Subcutaneous abdominal adipose tissue (tissue), 5 donors: ENCODE measurements at regions not wholly inside any gene's neighbourhood (a gene's known extent, or its start where the extent isn't known, plus 50 kb on each side); places are given as distances from the start of the nearest gene placed in this dataset.

Source experiments
- H3K27ac ChIP-seq: one replicate; pipeline ENCODE4 v1.7.0; 2013; ENCODE audit warnings: low read depth, mild to moderate bottlenecking, inconsistent platforms, low read length, moderate library complexity
- H3K27me3 ChIP-seq, 5 donors: one replicate each; pipeline ENCODE4 v1.7.0; 2013; ENCODE audit warnings: low read length in 5 of 5, inconsistent platforms in 1 of 5; ENCODE audit not compliant: control insufficient read depth in 5 of 5, insufficient read depth in 4 of 5
- H3K36me3 ChIP-seq, 5 donors: one replicate each; pipeline ENCODE4 v1.7.0; 2013; ENCODE audit warnings: low read length in 5 of 5; ENCODE audit not compliant: control insufficient read depth in 5 of 5, insufficient read depth in 5 of 5
- H3K4me1 ChIP-seq, 5 donors: one replicate each; pipeline ENCODE4 v1.7.0; 2013; ENCODE audit warnings: low read length in 5 of 5, mild to moderate bottlenecking in 3 of 5, moderate library complexity in 1 of 5; ENCODE audit not compliant: control insufficient read depth in 5 of 5, insufficient read depth in 5 of 5
- H3K4me3 ChIP-seq, 5 donors: one replicate each; pipeline ENCODE4 v1.7.0; 2013; ENCODE audit warnings: low read length in 5 of 5, low read depth in 1 of 5
- H3K9ac ChIP-seq, 5 donors: one replicate each; pipeline ENCODE4 v1.7.0; 2013; ENCODE audit warnings: low read length in 5 of 5, mild to moderate bottlenecking in 4 of 5, moderate library complexity in 3 of 5
- H3K9me3 ChIP-seq, 5 donors: one replicate each; pipeline ENCODE4 v1.7.0; 2013; ENCODE audit warnings: low read length in 5 of 5; ENCODE audit not compliant: control insufficient read depth in 5 of 5
- donor health status: healthy.
- donor health status: healthy.
- donor health status: healthy.
- donor health status: healthy.
- donor health status: healthy.

DNA sequence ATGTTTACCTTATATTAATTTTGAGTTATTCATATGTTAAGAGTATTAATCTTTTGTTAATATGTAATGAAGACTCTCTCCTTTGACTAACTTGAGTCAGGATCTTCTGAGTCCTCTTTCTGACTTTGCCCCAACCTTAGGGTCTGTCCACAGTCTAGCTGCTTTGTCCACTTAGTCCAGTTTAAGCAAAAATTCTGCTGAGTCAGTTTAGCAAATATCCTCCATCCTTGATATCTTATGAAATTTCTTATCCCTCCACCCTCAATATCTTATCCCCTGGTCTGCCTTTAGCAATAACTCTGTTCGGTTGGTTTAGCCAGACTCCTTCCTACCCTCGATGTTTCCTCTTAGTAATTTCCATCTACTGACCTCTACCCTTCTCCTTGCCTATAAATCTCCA is 91.7 kb downstream of the DIPK2A start:
- no peak overlapping the region for H3K9ac ChIP-seq
- no peaks in the 10 kb centered on the region for H3K36me3 ChIP-seq
- H3K4me1 ChIP-seq = no peaks in the 10 kb centered on the region

DNA sequence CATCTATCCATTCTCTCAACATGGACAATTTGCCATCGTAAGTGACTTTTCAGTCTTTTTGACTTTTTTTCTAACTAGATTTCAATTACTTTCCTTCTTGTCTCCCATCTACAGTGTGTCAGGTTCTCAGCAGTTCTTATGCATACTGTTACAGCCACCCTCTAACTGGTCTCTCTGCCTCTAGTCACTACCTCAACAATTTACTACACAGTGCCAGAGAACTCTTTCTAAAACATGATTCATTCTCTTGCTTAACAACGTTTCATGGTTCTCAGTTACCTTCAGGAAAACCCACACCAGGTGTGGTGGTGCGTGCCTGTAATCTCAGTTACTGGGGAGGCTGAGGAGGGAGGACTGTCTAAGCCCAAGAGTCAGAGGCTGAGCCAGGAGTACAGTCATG is 95.4 kb downstream of the DIPK2A start:
- H3K4me3 ChIP-seq = no peak overlapping the region
- H3K9ac ChIP-seq = no peak overlapping the region
- no peaks in the 10 kb centered on the region for H3K36me3 ChIP-seq
- H3K4me1 ChIP-seq = no peaks in the 10 kb centered on the region
- H3K9me3 ChIP-seq = peaks cover 0 to 10% (median 6%) of the 10 kb centered on the region in 5 donors
- no peaks in the 10 kb centered on the region for H3K27me3 ChIP-seq
- no peak overlapping the region for H3K27ac ChIP-seq

More for the DNA sequence above, 91.7 kb downstream of the DIPK2A start:
- Histone ChIP-seq H3K4me3 (no peak overlapping the region), H3K27ac (no peak overlapping the region), H3K9me3 (no peaks in the 10 kb centered on the region), H3K27me3 (no peaks in the 10 kb centered on the region)

DNA sequence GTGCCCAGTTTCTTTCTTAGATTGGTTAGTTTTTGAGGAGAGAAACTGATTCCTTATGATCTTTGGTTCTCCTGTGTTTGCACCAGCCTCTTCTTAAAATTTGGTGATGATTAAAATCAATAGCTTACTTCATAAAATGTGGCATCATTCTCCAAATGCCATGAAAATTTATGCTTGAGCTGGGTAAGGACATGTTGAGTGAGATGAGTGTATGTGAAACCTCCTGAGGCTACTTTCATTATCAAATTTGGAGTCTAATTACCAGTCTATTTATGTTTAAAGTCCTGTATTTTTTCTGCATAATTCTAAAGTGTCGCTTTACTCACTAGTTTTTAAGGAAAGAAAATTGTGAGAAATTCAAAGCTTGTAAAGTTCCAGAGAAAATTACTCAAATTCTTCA is 102.1 kb downstream of the DIPK2A start:
- Histone ChIP-seq H3K36me3 (no peaks in the 10 kb centered on the region), H3K4me1 (no peaks in the 10 kb centered on the region), H3K4me3 (no peak overlapping the region), H3K9me3 (peaks cover 0 to 16% (median 7%) of the 10 kb centered on the region in 5 donors), H3K9ac (no peak overlapping the region), H3K27me3 (no peaks in the 10 kb centered on the region), H3K27ac (no peak overlapping the region)

DNA sequence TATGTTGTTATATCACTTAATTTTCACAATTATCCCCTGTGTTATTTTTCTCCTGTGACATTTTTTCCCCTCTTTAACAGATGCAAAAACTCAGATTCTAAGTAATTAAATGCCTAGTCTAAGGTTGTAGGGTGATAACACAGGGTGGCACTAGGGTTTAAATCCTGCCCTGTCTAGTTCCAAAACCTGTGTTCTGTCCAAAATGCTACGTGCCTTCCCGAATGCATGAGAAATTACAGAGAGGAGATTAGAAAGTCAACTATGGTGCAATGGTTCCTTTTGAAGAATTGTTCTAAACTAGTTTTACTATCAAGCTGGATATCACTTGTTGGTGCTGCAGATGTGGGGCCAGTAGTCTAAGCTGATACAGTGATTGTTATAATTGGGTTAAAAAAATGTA is 108.0 kb downstream of the DIPK2A start:
- H3K9me3 ChIP-seq = no peaks in the 10 kb centered on the region
- no peaks in the 10 kb centered on the region for H3K4me1 ChIP-seq
- H3K9ac ChIP-seq = no peak overlapping the region
- no peaks in the 10 kb centered on the region for H3K36me3 ChIP-seq
- no peak overlapping the region for H3K27ac ChIP-seq
- no peaks in the 10 kb centered on the region for H3K27me3 ChIP-seq
- no peak overlapping the region for H3K4me3 ChIP-seq

DNA sequence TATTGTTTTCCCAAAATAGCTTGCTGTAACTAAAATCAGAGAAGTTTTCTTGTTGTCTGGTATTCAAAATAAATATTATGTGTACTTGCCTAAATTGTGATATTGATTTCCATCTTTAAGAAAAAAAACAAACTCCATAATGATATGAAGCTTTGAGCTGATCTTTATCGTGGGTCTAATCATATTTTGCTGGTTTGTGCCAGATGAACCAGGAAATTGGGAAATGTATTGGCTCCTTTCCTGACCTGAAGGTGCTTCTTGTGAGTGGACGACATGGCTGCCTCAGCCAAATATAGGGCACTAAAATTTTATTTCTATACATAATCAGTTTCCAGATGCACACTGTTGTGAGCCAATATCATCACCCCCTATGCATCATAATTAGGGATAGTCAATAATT is 113.3 kb downstream of the DIPK2A start:
- Histone ChIP-seq H3K4me1 (peaks cover 0 to 4% (median 3%) of the 10 kb centered on the region in 5 donors), H3K4me3 (no peak overlapping the region), H3K27ac (no peak overlapping the region), H3K36me3 (no peaks in the 10 kb centered on the region), H3K9ac (no peak overlapping the region), H3K27me3 (no peaks in the 10 kb centered on the region), H3K9me3 (peaks cover 0 to 3% (median 0%) of the 10 kb centered on the region in 5 donors)

DNA sequence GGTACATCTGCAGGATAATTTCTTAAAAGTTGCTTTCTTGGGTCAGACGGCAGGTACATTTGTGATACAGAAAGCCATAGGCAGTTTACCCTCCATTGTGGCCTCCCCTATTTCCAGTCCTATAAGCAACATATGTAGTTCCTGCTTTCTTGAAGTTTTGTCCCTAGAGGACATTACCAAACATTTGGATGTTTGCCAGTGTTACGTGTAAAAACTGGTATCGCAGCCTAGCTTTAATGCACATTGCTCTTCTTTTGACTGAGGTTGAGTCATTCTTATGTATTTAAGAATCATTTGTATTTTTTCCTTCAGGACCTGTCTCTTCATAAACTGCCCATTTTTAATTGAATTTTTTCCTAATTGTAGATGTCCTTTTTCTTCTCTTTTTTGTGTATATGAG is 114.3 kb downstream of the DIPK2A start:
- H3K27ac ChIP-seq = no peak overlapping the region
- no peaks in the 10 kb centered on the region for H3K36me3 ChIP-seq
- no peak overlapping the region for H3K9ac ChIP-seq
- no peaks in the 10 kb centered on the region for H3K27me3 ChIP-seq
- peaks cover 0 to 3% (median 0%) of the 10 kb centered on the region in 5 donors for H3K9me3 ChIP-seq
- peaks cover 0 to 4% (median 3%) of the 10 kb centered on the region in 5 donors for H3K4me1 ChIP-seq
- no peak overlapping the region for H3K4me3 ChIP-seq

DNA sequence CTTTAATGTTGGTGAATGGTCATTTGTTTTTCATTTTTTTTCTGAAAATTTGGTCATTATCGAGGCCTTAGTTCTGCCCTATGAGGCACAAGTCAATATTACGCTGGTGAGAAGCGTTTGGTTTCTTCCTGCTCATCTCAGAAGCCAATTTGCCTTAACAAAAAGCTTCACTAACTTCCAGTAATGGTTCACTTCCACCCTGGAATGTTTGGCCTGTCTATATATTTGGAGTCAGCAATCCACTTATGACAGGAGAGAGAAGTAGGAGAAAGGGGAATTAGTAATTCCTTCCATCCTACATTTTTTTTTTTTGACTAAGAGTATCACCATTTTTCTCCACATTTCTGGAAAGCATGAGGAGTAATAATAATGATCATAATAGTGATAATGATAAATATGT is 124.4 kb downstream of the DIPK2A start:
- H3K4me1 ChIP-seq = no peaks in the 10 kb centered on the region
- H3K4me3 ChIP-seq = no peak overlapping the region
- H3K9ac ChIP-seq = no peak overlapping the region
- no peak overlapping the region for H3K27ac ChIP-seq
- H3K36me3 ChIP-seq = no peaks in the 10 kb centered on the region
- H3K27me3 ChIP-seq = no peaks in the 10 kb centered on the region
- peaks cover 2 to 13% (median 11%) of the 10 kb centered on the region in 5 donors for H3K9me3 ChIP-seq

DNA sequence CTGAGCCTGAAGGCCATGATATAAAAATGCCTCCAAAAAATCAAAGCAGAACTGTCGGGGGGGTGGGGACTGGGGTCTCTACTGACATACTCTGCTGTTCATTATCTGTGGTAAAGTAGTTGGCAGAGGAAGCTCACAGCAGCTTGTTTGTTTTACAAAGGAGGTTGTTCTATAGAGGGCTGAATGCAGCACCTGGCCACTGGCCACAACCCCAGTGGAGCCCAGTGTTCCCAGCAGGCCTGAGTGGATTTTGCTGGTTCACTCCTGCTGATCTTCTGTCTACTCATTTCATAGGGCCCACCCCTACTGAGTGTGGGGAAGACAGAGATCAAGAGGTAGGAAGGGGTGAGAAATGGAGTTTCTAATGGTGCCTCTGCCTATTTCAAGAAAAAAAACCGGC is 125.5 kb downstream of the DIPK2A start:
- H3K27me3 ChIP-seq = no peaks in the 10 kb centered on the region
- no peaks in the 10 kb centered on the region for H3K4me1 ChIP-seq
- no peak overlapping the region for H3K4me3 ChIP-seq
- no peaks in the 10 kb centered on the region for H3K36me3 ChIP-seq
- H3K9me3 ChIP-seq = peaks cover 2 to 13% (median 11%) of the 10 kb centered on the region in 5 donors
- no peak overlapping the region for H3K27ac ChIP-seq
- H3K9ac ChIP-seq = no peak overlapping the region

DNA sequence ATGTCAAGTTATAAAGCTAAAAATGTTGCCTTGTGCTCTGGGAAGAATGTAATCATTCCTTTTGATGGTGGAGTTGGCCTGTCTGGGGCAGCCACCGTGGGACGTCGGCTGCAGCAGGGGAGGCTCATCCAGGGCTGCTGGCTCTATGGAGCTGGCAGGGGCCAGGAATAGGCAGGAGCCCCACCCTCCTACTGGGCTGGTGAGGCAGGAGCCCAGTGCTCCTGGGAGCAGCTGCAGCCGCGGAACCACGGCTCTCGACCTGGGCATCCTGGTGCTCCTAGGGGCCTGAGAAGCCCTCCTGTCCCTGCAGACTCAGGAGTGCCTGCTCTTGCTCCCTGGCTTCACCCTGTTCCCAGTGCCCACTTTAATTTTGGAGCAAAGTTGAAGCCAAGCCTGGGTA is 127.1 kb downstream of the DIPK2A start:
- no peak overlapping the region for H3K4me3 ChIP-seq
- peaks cover 2 to 13% (median 11%) of the 10 kb centered on the region in 5 donors for H3K9me3 ChIP-seq
- H3K36me3 ChIP-seq = no peaks in the 10 kb centered on the region
- no peaks in the 10 kb centered on the region for H3K4me1 ChIP-seq
- no peak overlapping the region for H3K9ac ChIP-seq
- H3K27ac ChIP-seq = no peak overlapping the region
- no peaks in the 10 kb centered on the region for H3K27me3 ChIP-seq

DNA sequence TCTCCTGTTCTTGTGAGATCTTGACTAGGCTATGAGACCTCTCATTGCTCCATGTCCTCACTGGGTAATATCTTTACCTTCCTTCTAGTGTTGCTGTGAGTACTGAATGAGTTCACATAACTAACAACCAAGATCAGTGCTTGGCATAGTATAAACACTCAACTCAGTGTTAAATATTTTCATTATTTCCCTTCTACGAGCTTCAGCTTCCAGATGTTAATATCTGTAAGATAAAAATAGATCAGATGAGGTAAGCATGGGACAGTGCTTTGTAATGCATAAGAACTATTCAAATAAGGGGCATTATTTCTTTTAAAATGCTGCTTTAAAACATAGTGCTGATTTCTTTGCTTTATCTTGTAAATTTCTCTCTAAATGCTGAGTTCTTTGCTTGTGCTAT is 130.8 kb downstream of the DIPK2A start:
- peaks cover 0 to 11% (median 6%) of the 10 kb centered on the region in 5 donors for H3K4me1 ChIP-seq
- no peaks in the 10 kb centered on the region for H3K27me3 ChIP-seq
- no peaks in the 10 kb centered on the region for H3K36me3 ChIP-seq
- H3K4me3 ChIP-seq = no peak overlapping the region
- H3K9ac ChIP-seq = no peak overlapping the region
- peaks cover 2 to 13% (median 11%) of the 10 kb centered on the region in 5 donors for H3K9me3 ChIP-seq
- H3K27ac ChIP-seq = no peak overlapping the region

DNA sequence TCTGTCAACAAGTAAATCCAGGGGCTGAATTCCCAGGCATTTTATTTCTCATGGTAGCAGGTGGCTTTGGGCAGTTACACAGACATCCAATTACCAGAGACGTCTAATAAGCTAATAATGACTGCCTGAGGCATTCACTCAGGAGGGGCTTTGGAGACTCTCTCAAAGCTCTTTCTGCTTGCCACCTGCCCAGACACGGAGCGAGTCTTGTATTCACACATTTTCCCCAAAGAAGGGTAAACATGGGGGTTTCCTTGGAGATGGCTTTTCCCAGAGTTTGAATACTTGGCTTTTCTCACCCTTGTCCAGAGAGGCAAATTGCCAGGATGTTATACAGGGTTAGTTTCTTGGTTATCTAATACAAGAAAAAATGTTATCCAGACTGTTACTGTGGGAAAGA is 132.6 kb downstream of the DIPK2A start:
- Histone ChIP-seq H3K4me1 (peaks cover 0 to 11% (median 6%) of the 10 kb centered on the region in 5 donors), H3K36me3 (no peaks in the 10 kb centered on the region), H3K9me3 (peaks cover 2 to 9% (median 6%) of the 10 kb centered on the region in 5 donors), H3K4me3 (peak overlapping the region in 1 of 5 donors; percentile 29), H3K27me3 (no peaks in the 10 kb centered on the region), H3K9ac (no peak overlapping the region), H3K27ac (no peak overlapping the region)
